CD4-positive, alpha-beta T cell (primary cell): ENCODE measurements at regions not wholly inside any gene's neighbourhood (a gene's known extent, or its start where the extent isn't known, plus 50 kb on each side); places are given as distances from the start of the nearest gene placed in this dataset.
"Not testable (repeated sequence)": the region's sequence is repeated elsewhere in the genome, so short reads cannot be mapped to it uniquely, and the experiment has no call there.

Experiments
- ATAC-seq: fragments of 200-7000 bp; cut with Tn5 transposase; one replicate; pipeline ENCODE4 v1.10.0; 2022; ENCODE audit warnings: mild to moderate bottlenecking; ENCODE audit not compliant: poor library complexity
- CTCF ChIA-PET: fragments of 350-600 bp; sonication (Branson Sonifier 250); formaldehyde crosslinking; loops from one replicate; lab custom pipeline; 2021; ENCODE audit warnings: antibody characterized with exemption, inconsistent platforms; lab: Charles Lee
- POLR2A ChIA-PET: fragments of 350-600 bp; sonication (Branson Sonifier 250); formaldehyde crosslinking; loops from one replicate; lab custom pipeline; 2021; ENCODE audit warnings: antibody characterized with exemption, inconsistent platforms; lab: Charles Lee
- DNase-seq, 14 experiments: peaks; one replicate each; pipeline ENCODE4 v3.0.0-alpha.2; 2013 to 2020; ENCODE audit warnings: mixed read lengths in 2 of 14
- H3K27ac ChIP-seq, 2 donors: one replicate each; pipeline versions ENCODE4 v1.5.1 to v1.7.0; 2013; ENCODE audit warnings: low read length in 2 of 2, low read depth in 1 of 2, mild to moderate bottlenecking in 1 of 2
- H3K27me3 ChIP-seq, 2 experiments: 1 replicate in 1 of 2; 2 replicates in 1 of 2; pipeline versions ENCODE4 v1.6.1 to v1.7.0; 2013; ENCODE audit warnings: low read length in 2 of 2, control low read depth in 1 of 2, mild to moderate bottlenecking in 1 of 2, moderate library complexity in 1 of 2; ENCODE audit not compliant: insufficient read depth in 2 of 2, control insufficient read depth in 1 of 2
- H3K36me3 ChIP-seq: one replicate; pipeline ENCODE4 v1.6.1; 2013; ENCODE audit warnings: low read length, control low read depth; ENCODE audit not compliant: insufficient read depth
- H3K4me1 ChIP-seq: one replicate; pipeline ENCODE4 v1.6.1; 2013; ENCODE audit warnings: low read length, control low read depth; ENCODE audit not compliant: insufficient read depth
- H3K4me3 ChIP-seq: one replicate; pipeline ENCODE4 v1.5.1; 2013; ENCODE audit warnings: mild to moderate bottlenecking, low read length, moderate library complexity
- H3K9me3 ChIP-seq, 2 experiments: 1 replicate in 1 of 2; 2 replicates in 1 of 2; pipeline versions ENCODE4 v1.6.1 to v1.7.0; 2013; ENCODE audit warnings: low read length in 2 of 2, mild to moderate bottlenecking in 2 of 2, control low read depth in 1 of 2, moderate library complexity in 1 of 2; ENCODE audit not compliant: control insufficient read depth in 1 of 2, insufficient read depth in 1 of 2
- H3K27ac Mint-ChIP-seq: one replicate; pipeline ENCODE4 v1.8.0; 2020; ENCODE audit warnings: mixed read lengths
- H3K27me3 Mint-ChIP-seq: one replicate; pipeline ENCODE4 v1.8.0; 2021; ENCODE audit warnings: mixed read lengths
- H3K36me3 Mint-ChIP-seq: one replicate; pipeline ENCODE4 v1.8.0; 2021; ENCODE audit warnings: low read depth, mixed read lengths
- H3K4me1 Mint-ChIP-seq: one replicate; pipeline ENCODE4 v1.8.0; 2021; ENCODE audit warnings: low read depth, mixed read lengths
- H3K4me3 Mint-ChIP-seq: one replicate; pipeline ENCODE4 v1.8.0; 2020; ENCODE audit warnings: mild to moderate bottlenecking, mixed read lengths
- H3K9me3 Mint-ChIP-seq: one replicate; pipeline ENCODE4 v1.8.0; 2020; ENCODE audit warnings: mixed read lengths
- intact Hi-C, 2 experiments: fragments of 100-400 bp; cut with DNase I in 1 of 2; cut with micrococcal nuclease in 1 of 2; formaldehyde crosslinking; loops; one replicate each; pipeline versions ENCODE4 v1.15.1 to v1.9.0; 2023 to 2025; cut with DNase I, micrococcal nuclease

- H3K9me3 ChIP-seq, H3K27me3 ChIP-seq, intact Hi-C loops, DNase-seq, H3K27me3 Mint-ChIP-seq, H3K9me3 Mint-ChIP-seq, H3K27ac ChIP-seq, H3K4me3 ChIP-seq, CTCF ChIA-PET, ATAC-seq, POLR2A ChIA-PET: not testable (repeated sequence)
- Mint-ChIP-seq H3K4me3 (peak overlapping the region; percentile 11), H3K4me1 (peaks cover 57% of the 10 kb centered on the region), H3K27ac (peak overlapping the region; percentile 47), H3K36me3 (peaks cover 55% of the 10 kb centered on the region)
- H3K36me3 ChIP-seq = peaks cover 11% of the 10 kb centered on the region
- peaks cover 70% of the 10 kb centered on the region for H3K4me1 ChIP-seq
These were observed 84.9 kb upstream of the METTL9 start for GRCh38 chr16:21514474-21514840.

GRCh38 chr16:21516705-21517040, 82.7 kb upstream of the METTL9 start:
- H3K27me3 Mint-ChIP-seq, H3K27ac Mint-ChIP-seq, CTCF ChIA-PET, H3K27ac ChIP-seq, H3K4me3 ChIP-seq, H3K9me3 ChIP-seq, intact Hi-C loops, POLR2A ChIA-PET, DNase-seq, ATAC-seq, H3K27me3 ChIP-seq, H3K9me3 Mint-ChIP-seq: not testable (repeated sequence)
- Mint-ChIP-seq H3K36me3 (peaks cover 52% of the 10 kb centered on the region), H3K4me3 (peak overlapping the region; percentile 20), H3K4me1 (peaks cover 49% of the 10 kb centered on the region)
- H3K36me3 ChIP-seq = peaks cover 11% of the 10 kb centered on the region
- peaks cover 63% of the 10 kb centered on the region for H3K4me1 ChIP-seq

- H3K4me3 ChIP-seq, H3K27ac ChIP-seq, intact Hi-C loops, H3K9me3 ChIP-seq, H3K36me3 ChIP-seq, ATAC-seq, H3K27me3 ChIP-seq, H3K9me3 Mint-ChIP-seq, H3K27me3 Mint-ChIP-seq, POLR2A ChIA-PET: not testable (repeated sequence)
- H3K4me1 ChIP-seq = peaks cover 57% of the 10 kb centered on the region
- peak overlapping the region; percentile 93 for H3K4me3 Mint-ChIP-seq
- DNase-seq = peak in 1 of 14 experiments; percentile 27
- H3K27ac Mint-ChIP-seq = peak overlapping the region; percentile 96
- H3K4me1 Mint-ChIP-seq = peaks cover 47% of the 10 kb centered on the region
- CTCF ChIA-PET = interaction anchor here (0.7 kb wide), 1 partner anchor 10 kb away, joined by 3 read pairs; no protein-coding TSS in a partner anchor
- H3K36me3 Mint-ChIP-seq = peaks cover 52% of the 10 kb centered on the region
These were observed 82.1 kb upstream of the METTL9 start for GRCh38 chr16:21517263-21517662.

GRCh38 chr16:21519361-21520133, 79.8 kb upstream of the METTL9 start:
- CTCF ChIA-PET, H3K9me3 ChIP-seq, H3K27me3 ChIP-seq, H3K36me3 ChIP-seq, H3K27me3 Mint-ChIP-seq, H3K9me3 Mint-ChIP-seq: not testable (repeated sequence)
- DNase-seq = peak in 4 of 14 experiments; percentile 5 to 59 (median 36)
- peaks cover 35% of the 10 kb centered on the region for H3K36me3 Mint-ChIP-seq
- peak overlapping the region; percentile 64 for H3K4me3 ChIP-seq
- intact Hi-C loops = loop anchor here in 1 of 2 experiments (5.0 kb wide), 3 partner anchors 38 to 1628 kb away; partner anchors contain the start of gene USP31
- peak overlapping the region; percentile 96 for H3K27ac Mint-ChIP-seq
- H3K4me1 Mint-ChIP-seq = peaks cover 28% of the 10 kb centered on the region
- peaks cover 34% of the 10 kb centered on the region for H3K4me1 ChIP-seq
- H3K27ac ChIP-seq = peak overlapping the region; percentile 75 to 92
- POLR2A ChIA-PET = interaction anchor here (1.0 to 2.7 kb wide), 4 partner anchors 12 to 361 kb away, joined by 3 to 16 read pairs (median 6); partner anchors contain the start of gene LDAF1
- H3K4me3 Mint-ChIP-seq = peak overlapping the region; percentile 93
- peak; percentile 47 for ATAC-seq

GRCh38 chr16:21520134-21521047, 79.0 kb upstream of the METTL9 start:
- Histone ChIP-seq H3K27ac (peak overlapping the region; percentile 40 to 92), H3K4me1 (peaks cover 29% of the 10 kb centered on the region), H3K4me3 (peak overlapping the region; percentile 64)
- H3K36me3 Mint-ChIP-seq = peaks cover 31% of the 10 kb centered on the region
- H3K4me1 Mint-ChIP-seq = peaks cover 25% of the 10 kb centered on the region
- peak; percentile 90 to 99 (median 97) for DNase-seq
- H3K27me3 ChIP-seq, H3K9me3 Mint-ChIP-seq, CTCF ChIA-PET, H3K27me3 Mint-ChIP-seq, H3K36me3 ChIP-seq, H3K9me3 ChIP-seq: not testable (repeated sequence)
- peak overlapping the region; percentile 96 for H3K27ac Mint-ChIP-seq
- POLR2A ChIA-PET = interaction anchor here (0.7 to 2.7 kb wide), 7 partner anchors 13 to 757 kb away, joined by 3 to 16 read pairs (median 3); partner anchors contain the start of genes ACSM3 and LDAF1
- intact Hi-C loops = loop anchor here in 1 of 2 experiments (5.0 kb wide), 3 partner anchors 37 to 1627 kb away; partner anchors contain the start of gene USP31
- peak; percentile 75 for ATAC-seq
- peak overlapping the region; percentile 93 for H3K4me3 Mint-ChIP-seq

- H3K4me1 ChIP-seq = peaks cover 25% of the 10 kb centered on the region
- H3K27me3 ChIP-seq, H3K36me3 ChIP-seq, H3K27ac ChIP-seq, H3K27me3 Mint-ChIP-seq, CTCF ChIA-PET, H3K4me3 ChIP-seq, DNase-seq, ATAC-seq, H3K9me3 Mint-ChIP-seq, H3K9me3 ChIP-seq: not testable (repeated sequence)
- H3K4me3 Mint-ChIP-seq = peak overlapping the region; percentile 56
- peaks cover 25% of the 10 kb centered on the region for H3K36me3 Mint-ChIP-seq
- peaks cover 18% of the 10 kb centered on the region for H3K4me1 Mint-ChIP-seq
- POLR2A ChIA-PET = interaction anchor here (0.7 to 2.7 kb wide), 3 partner anchors 19 to 757 kb away, joined by 3 to 16 read pairs (median 3); partner anchors contain the start of gene ACSM3
- intact Hi-C loops = loop anchor here in 1 of 2 experiments (5.0 kb wide), 3 partner anchors 36 to 1626 kb away; partner anchors contain the start of gene USP31
- peak overlapping the region; percentile 96 for H3K27ac Mint-ChIP-seq
These were observed 78.4 kb upstream of the METTL9 start for GRCh38 chr16:21521048-21521389.
